Breast epithelium (tissue), 3 donors: ENCODE measurements at regions not wholly inside any gene's neighbourhood (a gene's known extent, or its start where the extent isn't known, plus 50 kb on each side); places are given as distances from the start of the nearest gene placed in this dataset.

Source experiments
- CTCF ChIP-seq, 3 donors: fragments of 450-650 bp; IDR thresholded peaks; one replicate each; pipeline ENCODE4 v1.5.1; 2016 to 2017; ENCODE audit warnings: antibody characterized with exemption in 3 of 3, mild to moderate bottlenecking in 3 of 3, moderate library complexity in 3 of 3
- POLR2A ChIP-seq: fragments of 450-650 bp; IDR thresholded peaks from one replicate; pipeline ENCODE4 v1.6.1; 2016; ENCODE audit warnings: antibody characterized with exemption, mild to moderate bottlenecking, moderate library complexity
- POLR2AphosphoS5 ChIP-seq, 3 donors: sonication (generic); formaldehyde crosslinking; IDR thresholded peaks; one replicate each; pipeline ENCODE4 v1.6.1; 2017; ENCODE audit warnings: antibody characterized with exemption in 3 of 3

GRCh38 chr2:67329513-67329912 lies 67.6 kb upstream of the ETAA1 start:
- TF ChIP-seq CTCF (IDR thresholded peaks at IDR 0.05) (no peak), POLR2A (no peak), POLR2AphosphoS5 (IDR thresholded peaks at IDR 0.05) (no peak)
